ENCODE measurements at regions not wholly inside any gene's neighbourhood (a gene's known extent, or its start where the extent isn't known, plus 50 kb on each side); places are given as distances from the start of the nearest gene placed in this dataset.

- no peak for TF ChIP-seq PATZ1 (CRISPR knock-in tag; IDR thresholded peaks at IDR 0.05; ENCODE audit: borderline replicate concordance)
- TF ChIP-seq PPARA (CRISPR knock-in tag; IDR thresholded peaks at IDR 0.05; ENCODE audit: borderline replicate concordance) = no peak
- TF ChIP-seq CSRNP3 (CRISPR knock-in tag; IDR thresholded peaks at IDR 0.05) = no peak
- no peak for TF ChIP-seq ARNTL (CRISPR knock-in tag; IDR thresholded peaks at IDR 0.05; ENCODE audit: borderline replicate concordance, low read depth)
- TF ChIP-seq CSDC2 (CRISPR knock-in tag; IDR thresholded peaks at IDR 0.05) = no peak
- no peak for TF ChIP-seq ZFP30 (CRISPR knock-in tag; IDR thresholded peaks at IDR 0.05)
- no peak for TF ChIP-seq ZNF70 (CRISPR knock-in tag; IDR thresholded peaks at IDR 0.05)
- TF ChIP-seq ZC3H10 (CRISPR knock-in tag; IDR thresholded peaks at IDR 0.05) = no peak
- no peak for TF ChIP-seq SNAI2 (CRISPR knock-in tag; IDR thresholded peaks at IDR 0.05)
- TF ChIP-seq ZFP3 (CRISPR knock-in tag; IDR thresholded peaks at IDR 0.05) = no peak
- TF ChIP-seq ZNF565 (CRISPR knock-in tag; conservative IDR thresholded peaks at IDR 0.05; ENCODE audit: low read depth) = no peak
These were observed 274.9 kb downstream of the HAPSTR1 start (continued) for GRCh38 chr16:9366048-9366969.

- ATAC-seq = no peak
These were observed 278.6 kb downstream of the HAPSTR1 start for GRCh38 chr16:9370061-9370491.

GRCh38 chr16:9371713-9372448, 280.4 kb downstream of the HAPSTR1 start:
- no peak for ATAC-seq
- TF ChIP-seq SNAI2 (CRISPR knock-in tag; IDR thresholded peaks at IDR 0.05) (no peak), ZNF8 (CRISPR knock-in tag; IDR thresholded peaks at IDR 0.05) (no peak), RARB (CRISPR knock-in tag; IDR thresholded peaks at IDR 0.05) (no peak), TSHZ2 (CRISPR knock-in tag; IDR thresholded peaks at IDR 0.05) (no peak), PATZ1 (CRISPR knock-in tag; IDR thresholded peaks at IDR 0.05; ENCODE audit: borderline replicate concordance) (no peak), POU6F1 (CRISPR knock-in tag; IDR thresholded peaks at IDR 0.05; ENCODE audit: borderline replicate concordance, low read depth) (no peak), TOX (CRISPR knock-in tag; IDR thresholded peaks at IDR 0.05; ENCODE audit: borderline replicate concordance) (no peak)

More at GRCh38 chr16:9370061-9370491, 278.6 kb downstream of the HAPSTR1 start:
- TF ChIP-seq ZNF70 (CRISPR knock-in tag; IDR thresholded peaks at IDR 0.05) = no peak
- no peak for TF ChIP-seq GLIS3 (CRISPR knock-in tag; IDR thresholded peaks at IDR 0.05)
- TF ChIP-seq ZNF8 (CRISPR knock-in tag; IDR thresholded peaks at IDR 0.05) = no peak
- TF ChIP-seq ESRRG (CRISPR knock-in tag; IDR thresholded peaks at IDR 0.05) = no peak
- no peak for TF ChIP-seq RARB (CRISPR knock-in tag; IDR thresholded peaks at IDR 0.05)

Measured in SK-N-SH treated with all-trans-retinoic acid at 6 μM for 48 hours (cell line).